ENCODE measurements at regions not wholly inside any gene's neighbourhood (a gene's known extent, or its start where the extent isn't known, plus 50 kb on each side); places are given as distances from the start of the nearest gene placed in this dataset.

DNA sequence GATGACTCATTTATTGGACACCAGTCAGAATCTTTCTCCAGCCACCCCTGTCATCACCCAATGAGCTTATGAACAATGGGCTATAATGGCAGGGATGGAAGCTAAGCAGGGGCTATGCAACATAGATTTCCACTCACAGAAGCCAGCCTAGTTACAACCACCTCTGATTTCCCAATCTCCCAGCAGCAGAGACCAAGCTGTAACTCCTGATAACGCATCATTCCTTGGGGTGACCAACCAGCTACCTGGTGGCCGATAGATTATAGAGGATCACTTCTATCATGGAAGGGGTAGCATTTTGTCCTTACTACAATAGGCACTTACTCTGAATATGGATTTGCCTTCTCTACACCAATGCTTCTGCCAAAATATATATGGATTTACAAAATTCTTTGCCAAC, 302.3 kb upstream of the ATXN7L3B start (continued):
- TF ChIP-seq ZNF462 (CRISPR knock-in tag; IDR thresholded peaks at IDR 0.05) (no peak), EZH2phosphoT487 (IDR thresholded peaks at IDR 0.05; ENCODE audit: unreplicated experiment) (no peak)

GRCh38 chr12:74241341-74241740, 296.3 kb upstream of the ATXN7L3B start:
- H4K20me1 ChIP-seq (replicated peaks; ENCODE audit: insufficient read depth), result no peaks in the 10 kb centered on the region
- no peak overlapping the region for H3K4me2 ChIP-seq
- ATAC-seq (no peak), DNase-seq (ENCODE audit: low spot score) (no peak)
- H3K9me2 ChIP-seq (ENCODE audit: insufficient read depth), result peaks cover 6% of the 10 kb centered on the region; the same call in 1 of the 2 replicates
- Mint-ChIP-seq H3K36me3 (ENCODE audit: low read depth) (peaks cover 10% of the 10 kb centered on the region), H3K4me1 (peaks cover 5% of the 10 kb centered on the region; the same call in 2 of the 3 replicates), H3K27ac (no peak overlapping the region), H3K4me3 (no peak overlapping the region), H3K27me3 (ENCODE audit: insufficient read depth, low read depth, poor library complexity) (no peaks in the 10 kb centered on the region), H3K9me3 (peaks cover 10% of the 10 kb centered on the region)
- peaks cover 7% of the 10 kb centered on the region; the same call in 1 of the 2 replicates for H3K4me1 ChIP-seq (ENCODE audit: insufficient read depth)
- H3F3A ChIP-seq (replicated peaks; ENCODE audit: low read depth), result no peaks in the 10 kb centered on the region
- H3K36me3 ChIP-seq (ENCODE audit: insufficient read depth), result peaks cover 4% of the 10 kb centered on the region; the same call in 1 of the 2 replicates
- H3K27ac ChIP-seq (ENCODE audit: low read depth), result no peak overlapping the region
- H3K4me3 ChIP-seq, result no peak overlapping the region
- no peaks in the 10 kb centered on the region for H3K27me3 ChIP-seq (ENCODE audit: insufficient read depth)
- no peaks in the 10 kb centered on the region for H3K79me2 ChIP-seq (replicated peaks; ENCODE audit: insufficient read depth)
- H2AFZ ChIP-seq, result 0 out of 2 replicates have a peak overlapping the region, but pooled peaks have one; percentile 69
- TF ChIP-seq, protein P1, sequence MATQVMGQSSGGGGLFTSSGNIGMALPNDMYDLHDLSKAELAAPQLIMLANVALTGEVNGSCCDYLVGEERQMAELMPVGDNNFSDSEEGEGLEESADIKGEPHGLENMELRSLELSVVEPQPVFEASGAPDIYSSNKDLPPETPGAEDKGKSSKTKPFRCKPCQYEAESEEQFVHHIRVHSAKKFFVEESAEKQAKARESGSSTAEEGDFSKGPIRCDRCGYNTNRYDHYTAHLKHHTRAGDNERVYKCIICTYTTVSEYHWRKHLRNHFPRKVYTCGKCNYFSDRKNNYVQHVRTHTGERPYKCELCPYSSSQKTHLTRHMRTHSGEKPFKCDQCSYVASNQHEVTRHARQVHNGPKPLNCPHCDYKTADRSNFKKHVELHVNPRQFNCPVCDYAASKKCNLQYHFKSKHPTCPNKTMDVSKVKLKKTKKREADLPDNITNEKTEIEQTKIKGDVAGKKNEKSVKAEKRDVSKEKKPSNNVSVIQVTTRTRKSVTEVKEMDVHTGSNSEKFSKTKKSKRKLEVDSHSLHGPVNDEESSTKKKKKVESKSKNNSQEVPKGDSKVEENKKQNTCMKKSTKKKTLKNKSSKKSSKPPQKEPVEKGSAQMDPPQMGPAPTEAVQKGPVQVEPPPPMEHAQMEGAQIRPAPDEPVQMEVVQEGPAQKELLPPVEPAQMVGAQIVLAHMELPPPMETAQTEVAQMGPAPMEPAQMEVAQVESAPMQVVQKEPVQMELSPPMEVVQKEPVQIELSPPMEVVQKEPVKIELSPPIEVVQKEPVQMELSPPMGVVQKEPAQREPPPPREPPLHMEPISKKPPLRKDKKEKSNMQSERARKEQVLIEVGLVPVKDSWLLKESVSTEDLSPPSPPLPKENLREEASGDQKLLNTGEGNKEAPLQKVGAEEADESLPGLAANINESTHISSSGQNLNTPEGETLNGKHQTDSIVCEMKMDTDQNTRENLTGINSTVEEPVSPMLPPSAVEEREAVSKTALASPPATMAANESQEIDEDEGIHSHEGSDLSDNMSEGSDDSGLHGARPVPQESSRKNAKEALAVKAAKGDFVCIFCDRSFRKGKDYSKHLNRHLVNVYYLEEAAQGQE (IDR thresholded peaks at IDR 0.05; ENCODE audit: unreplicated experiment), result no peak
- no peak for TF ChIP-seq CREB1 (CRISPR knock-in tag; IDR thresholded peaks at IDR 0.05; ENCODE audit: low read depth)
- TF ChIP-seq ZNF462 (CRISPR knock-in tag; IDR thresholded peaks at IDR 0.05), result no peak
- TF ChIP-seq NANOG (IDR thresholded peaks at IDR 0.05; ENCODE audit: borderline replicate concordance), result no peak
- TF ChIP-seq ZNF331 (CRISPR knock-in tag; IDR thresholded peaks at IDR 0.05; ENCODE audit: low read depth), result no peak

All from GM23338 (cell line).